OCI-LY1 (cell line): ENCODE measurements at regions not wholly inside any gene's neighbourhood (a gene's known extent, or its start where the extent isn't known, plus 50 kb on each side); places are given as distances from the start of the nearest gene placed in this dataset.

Experiments
- H2AFZ ChIP-seq: fragments of 200-600 bp; sonication (generic), shearing (Covaris generic); 2 replicates; pipeline ENCODE4 v1.6.0; 2014; ENCODE audit warnings: antibody characterized with exemption, mild to moderate bottlenecking, low read length
- H3F3A ChIP-seq: fragments of 200-600 bp; sonication (generic), shearing (Covaris generic); 2 replicates; pipeline ENCODE4 v1.6.0; 2014; ENCODE audit warnings: mild to moderate bottlenecking, antibody characterized with exemption, low read length, moderate library complexity; ENCODE audit not compliant: insufficient read depth
- H3K27ac ChIP-seq: fragments of 200-600 bp; sonication (generic); 2 replicates; pipeline ENCODE4 v1.5.1; 2014; ENCODE audit warnings: low read length, mixed run types, mild to moderate bottlenecking, low read depth; ENCODE audit not compliant: poor library complexity, severe bottlenecking
- H3K27me3 ChIP-seq: fragments of 200-600 bp; sonication (generic); 2 replicates; pipeline ENCODE4 v1.6.0; 2014; ENCODE audit warnings: antibody characterized with exemption, mild to moderate bottlenecking, low read length, moderate library complexity; ENCODE audit not compliant: insufficient read depth
- H3K36me3 ChIP-seq: fragments of 200-600 bp; sonication (generic); 2 replicates; pipeline ENCODE4 v1.6.1; 2014; ENCODE audit warnings: mild to moderate bottlenecking, antibody characterized with exemption, low read length, moderate library complexity, mixed read lengths; ENCODE audit not compliant: insufficient read depth
- H3K4me1 ChIP-seq: fragments of 200-600 bp; sonication (generic); 2 replicates; pipeline ENCODE4 v1.5.1; 2014; ENCODE audit warnings: mild to moderate bottlenecking, low read length, moderate library complexity; ENCODE audit not compliant: insufficient read depth, severe bottlenecking
- H3K4me2 ChIP-seq: fragments of 200-600 bp; sonication (generic), shearing (Covaris generic); 2 replicates; pipeline ENCODE4 v1.6.1; 2014; ENCODE audit warnings: low read length
- H3K4me3 ChIP-seq: fragments of 200-600 bp; sonication (generic); 2 replicates; pipeline ENCODE4 v1.5.1; 2014; ENCODE audit warnings: low read length, low read depth, mild to moderate bottlenecking, mixed read lengths; ENCODE audit not compliant: poor library complexity, severe bottlenecking
- H3K79me2 ChIP-seq: fragments of 200-600 bp; shearing (Covaris generic); 2 replicates; pipeline ENCODE4 v1.6.1; 2016; ENCODE audit warnings: mixed run types, low read length, mixed read lengths; ENCODE audit not compliant: insufficient read depth
- H3K9ac ChIP-seq: fragments of 200-600 bp; sonication (generic), shearing (Covaris generic); 2 replicates; pipeline ENCODE4 v1.6.1; 2014; ENCODE audit warnings: mild to moderate bottlenecking, low read length, mixed read lengths
- H3K9me2 ChIP-seq: fragments of 200-600 bp; sonication (generic), shearing (Covaris generic); 2 replicates; pipeline ENCODE4 v1.6.1; 2014; ENCODE audit warnings: low read depth, mild to moderate bottlenecking, low read length, mixed read lengths
- H3K9me3 ChIP-seq: fragments of 200-600 bp; shearing (Covaris generic); 2 replicates; pipeline ENCODE4 v1.6.1; 2014; ENCODE audit warnings: low read length, mixed read lengths
- H4K20me1 ChIP-seq: fragments of 200-600 bp; sonication (generic), shearing (Covaris generic); 2 replicates; pipeline ENCODE4 v1.6.0; 2016; ENCODE audit warnings: mild to moderate bottlenecking, low read length; ENCODE audit not compliant: insufficient read depth
- CTCF ChIP-seq: fragments of 200-600 bp; sonication (generic), shearing (Covaris generic); IDR thresholded peaks from 2 replicates; pipeline ENCODE4 v1.5.1; 2017; ENCODE audit warnings: mild to moderate bottlenecking, antibody characterized with exemption, low read length, moderate library complexity, mixed read lengths
- EZH2 ChIP-seq: fragments of 200-600 bp; sonication (generic), shearing (Covaris generic); IDR thresholded peaks from 2 replicates; pipeline ENCODE4 v1.8.0; 2017; ENCODE audit warnings: borderline replicate concordance, mixed run types, mild to moderate bottlenecking, antibody characterized with exemption, low read length, moderate library complexity, mixed read lengths

GRCh38 chr1:117271959-117272358 is 61.2 kb upstream of the VTCN1 start:
- no peaks in the 10 kb centered on the region for H3K9me2 ChIP-seq
- H4K20me1 ChIP-seq, result no peaks in the 10 kb centered on the region
- H3K4me3 ChIP-seq, result no peak overlapping the region
- no peaks in the 10 kb centered on the region; the same call in 1 of the 2 replicates for H3K27me3 ChIP-seq
- H3K4me2 ChIP-seq, result no peak overlapping the region
- no peaks in the 10 kb centered on the region for H3K36me3 ChIP-seq
- no peak overlapping the region for H2AFZ ChIP-seq
- no peaks in the 10 kb centered on the region for H3K4me1 ChIP-seq
- H3F3A ChIP-seq, result no peaks in the 10 kb centered on the region
- no peak overlapping the region for H3K9ac ChIP-seq
- no peaks in the 10 kb centered on the region for H3K9me3 ChIP-seq
- no peaks in the 10 kb centered on the region for H3K79me2 ChIP-seq
- TF ChIP-seq EZH2, result no peak
- H3K27ac ChIP-seq, result no peak overlapping the region

- Histone ChIP-seq H2AFZ (no peak overlapping the region), H3K36me3 (no peaks in the 10 kb centered on the region), H3K27ac (no peak overlapping the region), H4K20me1 (no peaks in the 10 kb centered on the region), H3K27me3 (no peaks in the 10 kb centered on the region; the same call in 1 of the 2 replicates), H3K9me2 (no peaks in the 10 kb centered on the region), H3K4me2 (no peak overlapping the region), H3K79me2 (no peaks in the 10 kb centered on the region), H3F3A (no peaks in the 10 kb centered on the region), H3K9ac (no peak overlapping the region), H3K4me3 (no peak overlapping the region), H3K4me1 (no peaks in the 10 kb centered on the region), H3K9me3 (no peaks in the 10 kb centered on the region)
- TF ChIP-seq EZH2 (no peak), CTCF (no peak)
Observed at GRCh38 chr1:117271129-117271528, 60.4 kb upstream of the VTCN1 start.

- H3K79me2 ChIP-seq, result no peaks in the 10 kb centered on the region
- H3K4me1 ChIP-seq, result no peaks in the 10 kb centered on the region
- no peaks in the 10 kb centered on the region for H3K9me2 ChIP-seq
- no peaks in the 10 kb centered on the region for H3K36me3 ChIP-seq
- H3K27me3 ChIP-seq, result no peaks in the 10 kb centered on the region; the same call in 1 of the 2 replicates
- no peaks in the 10 kb centered on the region for H3K9me3 ChIP-seq
- TF ChIP-seq EZH2, result no peak
- TF ChIP-seq CTCF, result no peak
- H3K4me3 ChIP-seq, result no peak overlapping the region
- no peak overlapping the region for H3K27ac ChIP-seq
- no peaks in the 10 kb centered on the region for H4K20me1 ChIP-seq
- H3F3A ChIP-seq, result no peaks in the 10 kb centered on the region
- H3K4me2 ChIP-seq, result no peak overlapping the region
- no peak overlapping the region for H3K9ac ChIP-seq
- H2AFZ ChIP-seq, result no peak overlapping the region
Observed at GRCh38 chr1:117270679-117271078, 60.0 kb upstream of the VTCN1 start.
